ENCODE measurements at regions not wholly inside any gene's neighbourhood (a gene's known extent, or its start where the extent isn't known, plus 50 kb on each side); places are given as distances from the start of the nearest gene placed in this dataset.

GRCh38 chr5:158456756-158457155 is 597.8 kb upstream of the CLINT1 start:
- Histone ChIP-seq H3K27ac (ENCODE audit: low read length) (no peak overlapping the region), H3K36me3 (ENCODE audit: control insufficient read depth, insufficient read depth, low read length) (no peaks in the 10 kb centered on the region), H3K27me3 (ENCODE audit: control insufficient read depth, insufficient read depth, low read length) (no peaks in the 10 kb centered on the region), H3K9me3 (ENCODE audit: control insufficient read depth, insufficient read depth, low read length) (no peaks in the 10 kb centered on the region), H3K4me3 (ENCODE audit: low read length) (no peak overlapping the region), H3K4me1 (ENCODE audit: control insufficient read depth, insufficient read depth, low read length) (no peaks in the 10 kb centered on the region)
- Mint-ChIP-seq H3K4me1 (no peaks in the 10 kb centered on the region), H3K9me3 (peaks cover 2% of the 10 kb centered on the region in 2 donors), H3K36me3 (no peaks in the 10 kb centered on the region), H3K27me3 (ENCODE audit: low read depth in 2 of 2) (no peaks in the 10 kb centered on the region), H3K27ac (no peak overlapping the region), H3K4me3 (no peak overlapping the region)
- ATAC-seq (no peak), DNase-seq (no peak)
- intact Hi-C loops (cut with micrococcal nuclease), result no loop called here
- no peak for TF ChIP-seq CTCF (IDR thresholded peaks at IDR 0.05)
- WGBS (ENCODE audit: insufficient coverage), result no CpG with 5 or more reads among the region's 1 CpG

- DNase-seq (no peak), ATAC-seq (no peak)
- no peak overlapping the region for H3K27ac ChIP-seq (ENCODE audit: low read length)
- H3K4me3 ChIP-seq (ENCODE audit: low read length), result no peak overlapping the region
- intact Hi-C loops (cut with micrococcal nuclease), result no loop called here
- no peaks in the 10 kb centered on the region for H3K27me3 ChIP-seq (ENCODE audit: control insufficient read depth, insufficient read depth, low read length)
- no peaks in the 10 kb centered on the region for H3K9me3 ChIP-seq (ENCODE audit: control insufficient read depth, insufficient read depth, low read length)
- TF ChIP-seq CTCF (IDR thresholded peaks at IDR 0.05), result no peak
- 79% methylated on average over 2 of the region's 3 CpGs for WGBS (ENCODE audit: insufficient coverage)
- no peaks in the 10 kb centered on the region for H3K36me3 Mint-ChIP-seq
- H3K4me3 Mint-ChIP-seq, result no peak overlapping the region
- no peaks in the 10 kb centered on the region for H3K4me1 ChIP-seq (ENCODE audit: control insufficient read depth, insufficient read depth, low read length)
- H3K27ac Mint-ChIP-seq, result no peak overlapping the region
- no peaks in the 10 kb centered on the region for H3K4me1 Mint-ChIP-seq
- H3K27me3 Mint-ChIP-seq (ENCODE audit: low read depth in 2 of 2), result no peaks in the 10 kb centered on the region
- peaks cover 2% of the 10 kb centered on the region in 2 donors for H3K9me3 Mint-ChIP-seq
- H3K36me3 ChIP-seq (ENCODE audit: control insufficient read depth, insufficient read depth, low read length), result no peaks in the 10 kb centered on the region
Measured at GRCh38 chr5:158456241-158456640, 597.3 kb upstream of the CLINT1 start.

GRCh38 chr5:158451993-158452672 is 593.2 kb upstream of the CLINT1 start:
- H3K4me1 Mint-ChIP-seq, result no peaks in the 10 kb centered on the region
- peaks cover 0 to 2% of the 10 kb centered on the region in 2 donors for H3K9me3 Mint-ChIP-seq
- DNase-seq (no peak), ATAC-seq (no peak)
- Histone ChIP-seq H3K36me3 (ENCODE audit: control insufficient read depth, insufficient read depth, low read length) (no peaks in the 10 kb centered on the region), H3K9me3 (ENCODE audit: control insufficient read depth, insufficient read depth, low read length) (no peaks in the 10 kb centered on the region), H3K4me3 (ENCODE audit: low read length) (no peak overlapping the region), H3K27me3 (ENCODE audit: control insufficient read depth, insufficient read depth, low read length) (no peaks in the 10 kb centered on the region), H3K27ac (ENCODE audit: low read length) (no peak overlapping the region), H3K4me1 (ENCODE audit: control insufficient read depth, insufficient read depth, low read length) (no peaks in the 10 kb centered on the region)
- no peaks in the 10 kb centered on the region for H3K27me3 Mint-ChIP-seq (ENCODE audit: low read depth in 2 of 2)
- TF ChIP-seq CTCF (IDR thresholded peaks at IDR 0.05), result no peak
- intact Hi-C loops (cut with micrococcal nuclease), result no loop called here
- no peak overlapping the region for H3K4me3 Mint-ChIP-seq
- H3K36me3 Mint-ChIP-seq, result no peaks in the 10 kb centered on the region
- no peak overlapping the region for H3K27ac Mint-ChIP-seq
- WGBS (ENCODE audit: insufficient coverage), result 87% methylated on average over 9 of the region's 13 CpGs

Measured in natural killer cell (primary cell).